Endothelial cell of umbilical vein (primary cell): ENCODE measurements at regions not wholly inside any gene's neighbourhood (a gene's known extent, or its start where the extent isn't known, plus 50 kb on each side); places are given as distances from the start of the nearest gene placed in this dataset.
"Not testable (repeated sequence)": the region's sequence is repeated elsewhere in the genome, so short reads cannot be mapped to it uniquely, and the experiment has no call there.

Source experiments
- BruUV-seq: library from RNA; stranded (reverse); fragments of 400-500 nt; replicated peaks from 2 replicates; lab custom pipeline; 2021; lab: Mats Ljungman, UMichigan
- CTCF ChIA-PET: fragments of 300-600, 350-600 bp; sonication (Branson Sonifier 250); formaldehyde crosslinking; loops from one replicate; lab custom pipeline; 2021; ENCODE audit warnings: antibody characterized with exemption, inconsistent platforms; lab: Charles Lee
- POLR2A ChIA-PET: fragments of 300-600, 350-600 bp; sonication (Branson Sonifier 250); formaldehyde crosslinking; loops from one replicate; lab custom pipeline; 2021; ENCODE audit warnings: antibody characterized with exemption, inconsistent platforms; lab: Charles Lee
- DNase-seq: peaks from one replicate; pipeline ENCODE4 v3.0.0-alpha.2; 2011; ENCODE audit warnings: low read depth, low spot score
- FAIRE-seq: peaks from 2 replicates; lab custom pipeline; 2011; peaks lifted over from hg19 to GRCh38; lab: Jason Lieb, UNC
- H2AFZ ChIP-seq: 2 replicates; pipeline ENCODE4 v1.6.0; 2012; ENCODE audit warnings: low read depth, low read length, control low read depth, inconsistent platforms
- H3K27ac ChIP-seq: 2 replicates; pipeline ENCODE4 v1.5.1; 2011; ENCODE audit warnings: low read depth, mild to moderate bottlenecking, control low read depth, low read length, moderate library complexity; ENCODE audit not compliant: insufficient read depth
- H3K27me3 ChIP-seq, 2 experiments: 2 replicates each; pipeline versions ENCODE4 v1.6.0 to v1.6.1; 2011; ENCODE audit warnings: low read length in 2 of 2, mixed read lengths in 1 of 2; ENCODE audit not compliant: control insufficient read depth in 2 of 2, insufficient read depth in 2 of 2
- H3K36me3 ChIP-seq, 2 experiments: 2 replicates in 1 of 2; 3 replicates in 1 of 2; pipeline ENCODE4 v1.5.1; 2011; ENCODE audit warnings: low read length in 2 of 2, mild to moderate bottlenecking in 1 of 2, moderate library complexity in 1 of 2; ENCODE audit not compliant: control insufficient read depth in 2 of 2, insufficient read depth in 2 of 2; ENCODE audit errors: extremely low read depth in 1 of 2
- H3K4me1 ChIP-seq: 3 replicates; pipeline ENCODE4 v1.5.1; 2011; ENCODE audit warnings: mild to moderate bottlenecking, low read length; ENCODE audit not compliant: control insufficient read depth, insufficient read depth; ENCODE audit errors: extremely low read depth
- H3K4me2 ChIP-seq: 2 replicates; pipeline ENCODE4 v1.6.1; 2011; ENCODE audit warnings: low read length, control low read depth, mixed read lengths; ENCODE audit not compliant: insufficient read depth
- H3K4me3 ChIP-seq, 3 experiments: fragments of 200-600 bp in 1 of 3; sonication (generic), shearing (Covaris generic) in 1 of 3; replicated peaks in 1 of 3; 2 replicates each; pipeline ENCODE4 v1.5.1; 2011 to 2016; ENCODE audit warnings: control low read depth in 3 of 3, low read length in 3 of 3, mild to moderate bottlenecking in 2 of 3, inconsistent platforms in 1 of 3, low read depth in 1 of 3, moderate library complexity in 1 of 3; ENCODE audit not compliant: insufficient read depth in 1 of 3
- H3K79me2 ChIP-seq: 2 replicates; pipeline ENCODE4 v1.6.0; 2012; ENCODE audit warnings: low read length, inconsistent platforms; ENCODE audit not compliant: control insufficient read depth, insufficient read depth
- H3K9ac ChIP-seq: replicated peaks from 2 replicates; pipeline ENCODE3; 2011; ENCODE audit warnings: low read length, control low read depth; ENCODE audit not compliant: insufficient read depth; ENCODE audit errors: extremely low read depth
- H3K9me1 ChIP-seq: replicated peaks from 3 replicates; pipeline ENCODE4 v1.6.0; 2011; ENCODE audit warnings: mild to moderate bottlenecking, low read length; ENCODE audit not compliant: control insufficient read depth, insufficient read depth; ENCODE audit errors: extremely low read depth
- H3K9me3 ChIP-seq: replicated peaks from 2 replicates; pipeline ENCODE4 v1.5.1; 2012; ENCODE audit warnings: low read length, inconsistent platforms; ENCODE audit not compliant: control insufficient read depth, insufficient read depth
- H4K20me1 ChIP-seq: replicated peaks from 2 replicates; pipeline ENCODE3; 2011; ENCODE audit warnings: mild to moderate bottlenecking, low read length; ENCODE audit not compliant: control insufficient read depth, insufficient read depth; ENCODE audit errors: extremely low read depth
- CTCF ChIP-seq, 2 donors: IDR thresholded peaks; 1 replicate in 1 of 2; 2 replicates in 1 of 2; pipeline ENCODE4 v1.5.1; 2011; ENCODE audit warnings: low read length in 2 of 2, mild to moderate bottlenecking in 2 of 2, moderate library complexity in 2 of 2, control low read depth in 1 of 2, inconsistent platforms in 1 of 2, low read depth in 1 of 2; ENCODE audit not compliant: insufficient read depth in 1 of 2; ENCODE audit errors: extremely low read depth in 1 of 2
- EZH2 ChIP-seq: IDR thresholded peaks from 2 replicates; pipeline ENCODE4 v1.6.1; 2012; ENCODE audit warnings: borderline replicate concordance, low read depth, mild to moderate bottlenecking, moderate library complexity, low read length, inconsistent platforms; ENCODE audit not compliant: severe bottlenecking
- FOS ChIP-seq: IDR thresholded peaks from 2 replicates; pipeline ENCODE4 v1.6.1; 2011; ENCODE audit warnings: mild to moderate bottlenecking, low read length, moderate library complexity, borderline replicate concordance; ENCODE audit not compliant: insufficient read depth
- GATA2 ChIP-seq: IDR thresholded peaks from 2 replicates; pipeline ENCODE4 v1.7.0; 2011; ENCODE audit warnings: low read depth, mild to moderate bottlenecking, moderate library complexity, mixed read lengths, low read length; ENCODE audit not compliant: insufficient read length, insufficient read depth
- JUN ChIP-seq: IDR thresholded peaks from 2 replicates; pipeline ENCODE4 v1.6.1; 2011; ENCODE audit warnings: borderline replicate concordance, low read depth; ENCODE audit not compliant: insufficient read length, insufficient read depth
- MAX ChIP-seq: IDR thresholded peaks from 2 replicates; pipeline ENCODE4 v1.6.1; 2011; ENCODE audit not compliant: insufficient read depth, insufficient read length
- MYC ChIP-seq: IDR thresholded peaks from one replicate; pipeline ENCODE4 v1.6.1; 2011; ENCODE audit warnings: mild to moderate bottlenecking, low read depth, low read length
- POLR2A ChIP-seq: IDR thresholded peaks from 2 replicates; pipeline ENCODE4 v1.6.1; 2012; ENCODE audit warnings: low read depth, mild to moderate bottlenecking, control low read depth, low read length
- POLR2AphosphoS5 ChIP-seq: IDR thresholded peaks from 2 replicates; pipeline ENCODE4 v1.6.1; 2012; ENCODE audit warnings: low read depth, mild to moderate bottlenecking, control low read depth, low read length, moderate library complexity; ENCODE audit not compliant: insufficient read depth
- dilution Hi-C: fragments of 300-500 bp; cut with MboI; formaldehyde crosslinking; loops from one replicate; pipeline ENCODE4 v1.15.0; 2019; ENCODE audit warnings: low sequenced_read_pairs; ENCODE audit not compliant: extremely low pct_ligation_motif_present
- intact Hi-C: fragments of 100-400 bp; cut with micrococcal nuclease; formaldehyde crosslinking; loops from one replicate; pipeline ENCODE4 v1.10.0; 2022

- intact Hi-C loops (no loop called here), dilution Hi-C loops (no loop called here)
- TF ChIP-seq MYC (no peak), JUN (no peak), MAX (no peak), CTCF (IDR thresholded peaks at IDR 0.05; ENCODE audit: extremely low read depth in 1 of 2, insufficient read depth in 1 of 2, low read depth in 1 of 2, low read length in 2 of 2) (no peak), FOS (no peak), GATA2 (no peak), EZH2 (no peak), POLR2A (no peak), POLR2AphosphoS5 (no peak)
- Histone ChIP-seq H3K4me3 (no peak overlapping the region), H4K20me1 (no peaks in the 10 kb centered on the region), H3K9ac (no peak overlapping the region), H3K9me1 (no peaks in the 10 kb centered on the region), H2AFZ (no peak overlapping the region), H3K27ac (no peak overlapping the region), H3K9me3 (no peaks in the 10 kb centered on the region), H3K79me2 (no peaks in the 10 kb centered on the region), H3K27me3 (no peaks in the 10 kb centered on the region), H3K36me3 (no peaks in the 10 kb centered on the region), H3K4me1 (no peaks in the 10 kb centered on the region), H3K4me2 (no peak overlapping the region)
- POLR2A ChIA-PET: no interaction called here
- DNase-seq (no peak), FAIRE-seq (no peak)
- CTCF ChIA-PET: no interaction called here
- BruUV-seq: no TSS peak
Measured at GRCh38 chr2:90209806-90210205, 1518.3 kb downstream of the RPIA start.

GRCh38 chr2:90215880-90216279, 1524.4 kb downstream of the RPIA start:
- H3K9ac ChIP-seq, BruUV-seq, H3K4me1 ChIP-seq, H3K9me3 ChIP-seq, H3K4me2 ChIP-seq, intact Hi-C loops, H3K36me3 ChIP-seq, POLR2A ChIA-PET, H3K4me3 ChIP-seq, H3K27me3 ChIP-seq, H3K79me2 ChIP-seq, H3K27ac ChIP-seq, H4K20me1 ChIP-seq, H3K9me1 ChIP-seq, CTCF ChIA-PET, FAIRE-seq, dilution Hi-C loops, H2AFZ ChIP-seq, DNase-seq: not testable (repeated sequence)

GRCh38 chr2:90216801-90217200, 1525.3 kb downstream of the RPIA start:
- CTCF ChIA-PET, H3K36me3 ChIP-seq, H3K4me2 ChIP-seq, POLR2A ChIA-PET, intact Hi-C loops, dilution Hi-C loops, DNase-seq, H3K9ac ChIP-seq, H3K4me3 ChIP-seq, H2AFZ ChIP-seq, H3K4me1 ChIP-seq, H3K79me2 ChIP-seq, H3K27me3 ChIP-seq, H3K9me1 ChIP-seq, BruUV-seq, H4K20me1 ChIP-seq, H3K9me3 ChIP-seq, FAIRE-seq, H3K27ac ChIP-seq: not testable (repeated sequence)
